Endothelial cell of umbilical vein (primary cell): ENCODE measurements at regions not wholly inside any gene's neighbourhood (a gene's known extent, or its start where the extent isn't known, plus 50 kb on each side); places are given as distances from the start of the nearest gene placed in this dataset.

Experiments used
- EZH2 ChIP-seq: IDR thresholded peaks from 2 replicates; pipeline ENCODE4 v1.6.1; 2012; ENCODE audit warnings: borderline replicate concordance, low read depth, mild to moderate bottlenecking, moderate library complexity, low read length, inconsistent platforms; ENCODE audit not compliant: severe bottlenecking
- JUN ChIP-seq: IDR thresholded peaks from 2 replicates; pipeline ENCODE4 v1.6.1; 2011; ENCODE audit warnings: borderline replicate concordance, low read depth; ENCODE audit not compliant: insufficient read length, insufficient read depth
- MYC ChIP-seq: IDR thresholded peaks from one replicate; pipeline ENCODE4 v1.6.1; 2011; ENCODE audit warnings: mild to moderate bottlenecking, low read depth, low read length
- POLR2A ChIP-seq: IDR thresholded peaks from 2 replicates; pipeline ENCODE4 v1.6.1; 2012; ENCODE audit warnings: low read depth, mild to moderate bottlenecking, control low read depth, low read length
- POLR2AphosphoS5 ChIP-seq: IDR thresholded peaks from 2 replicates; pipeline ENCODE4 v1.6.1; 2012; ENCODE audit warnings: low read depth, mild to moderate bottlenecking, control low read depth, low read length, moderate library complexity; ENCODE audit not compliant: insufficient read depth
- TF ChIP-seq, protein P1 (sequence below), 2 donors: IDR thresholded peaks; 1 replicate in 1 of 2; 2 replicates in 1 of 2; pipeline ENCODE4 v1.5.1; 2011; ENCODE audit warnings: low read length in 2 of 2, mild to moderate bottlenecking in 2 of 2, moderate library complexity in 2 of 2, control low read depth in 1 of 2, inconsistent platforms in 1 of 2, low read depth in 1 of 2; ENCODE audit not compliant: insufficient read depth in 1 of 2; ENCODE audit errors: extremely low read depth in 1 of 2

DNA sequence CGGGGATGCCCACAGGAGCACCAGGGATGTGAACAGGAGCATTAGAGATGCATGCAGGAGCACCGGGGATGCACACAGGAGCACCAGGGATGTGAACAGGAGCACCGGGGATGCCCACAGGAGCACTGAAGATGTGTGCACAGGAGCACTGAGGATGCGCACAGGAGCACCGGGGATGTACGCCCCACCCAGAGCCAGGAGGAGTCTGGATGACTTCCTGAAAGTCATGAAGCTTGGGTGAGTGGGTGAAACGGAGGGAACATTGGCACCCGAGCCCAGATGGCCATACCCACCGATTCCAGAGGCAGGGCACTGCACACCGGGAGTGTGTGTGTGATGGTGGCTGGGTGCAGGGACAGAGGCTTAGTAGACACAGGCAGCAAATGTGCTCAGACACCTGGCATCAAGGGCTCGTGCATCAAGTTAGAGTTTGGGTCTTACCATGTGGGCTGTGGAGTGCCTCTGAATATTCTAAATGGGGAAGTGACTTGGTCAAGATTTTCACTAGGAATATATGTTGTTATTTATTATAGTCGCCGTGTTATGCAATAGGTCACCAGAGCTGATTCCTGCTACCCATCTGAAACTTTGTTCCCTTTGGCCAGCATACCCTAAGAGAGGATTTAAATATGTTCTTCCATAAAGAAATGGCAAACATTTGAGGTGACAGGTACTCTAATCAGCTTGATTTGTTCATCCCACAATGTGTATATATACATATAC is 365.8 kb upstream of the MYT1L start:
- TF ChIP-seq, protein P1, sequence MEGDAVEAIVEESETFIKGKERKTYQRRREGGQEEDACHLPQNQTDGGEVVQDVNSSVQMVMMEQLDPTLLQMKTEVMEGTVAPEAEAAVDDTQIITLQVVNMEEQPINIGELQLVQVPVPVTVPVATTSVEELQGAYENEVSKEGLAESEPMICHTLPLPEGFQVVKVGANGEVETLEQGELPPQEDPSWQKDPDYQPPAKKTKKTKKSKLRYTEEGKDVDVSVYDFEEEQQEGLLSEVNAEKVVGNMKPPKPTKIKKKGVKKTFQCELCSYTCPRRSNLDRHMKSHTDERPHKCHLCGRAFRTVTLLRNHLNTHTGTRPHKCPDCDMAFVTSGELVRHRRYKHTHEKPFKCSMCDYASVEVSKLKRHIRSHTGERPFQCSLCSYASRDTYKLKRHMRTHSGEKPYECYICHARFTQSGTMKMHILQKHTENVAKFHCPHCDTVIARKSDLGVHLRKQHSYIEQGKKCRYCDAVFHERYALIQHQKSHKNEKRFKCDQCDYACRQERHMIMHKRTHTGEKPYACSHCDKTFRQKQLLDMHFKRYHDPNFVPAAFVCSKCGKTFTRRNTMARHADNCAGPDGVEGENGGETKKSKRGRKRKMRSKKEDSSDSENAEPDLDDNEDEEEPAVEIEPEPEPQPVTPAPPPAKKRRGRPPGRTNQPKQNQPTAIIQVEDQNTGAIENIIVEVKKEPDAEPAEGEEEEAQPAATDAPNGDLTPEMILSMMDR (IDR thresholded peaks at IDR 0.05; ENCODE audit: extremely low read depth in 1 of 2, insufficient read depth in 1 of 2, low read depth in 1 of 2, low read length in 2 of 2), result no peak
- TF ChIP-seq POLR2AphosphoS5 (no peak), MYC (no peak), POLR2A (no peak), JUN (no peak), EZH2 (no peak)
